Testis (tissue), 2 donors: ENCODE measurements at regions not wholly inside any gene's neighbourhood (a gene's known extent, or its start where the extent isn't known, plus 50 kb on each side); places are given as distances from the start of the nearest gene placed in this dataset.

ENCODE experiments used
- POLR2A ChIP-seq: fragments of 450-650 bp; IDR thresholded peaks from one replicate; pipeline ENCODE4 v1.6.1; 2017; ENCODE audit warnings: antibody characterized with exemption, mild to moderate bottlenecking, moderate library complexity
- TF ChIP-seq, protein P1 (sequence below), 3 experiments: fragments of 450-650 bp in 2 of 3; fragments of 200-600 bp in 1 of 3; sonication (generic) in 1 of 3; IDR thresholded peaks; one replicate each; pipeline ENCODE4 v1.5.1; 2016 to 2019; ENCODE audit warnings: antibody characterized with exemption in 3 of 3, mild to moderate bottlenecking in 2 of 3, moderate library complexity in 1 of 3

GRCh38 chr20:58000861-58001260 lies 227.6 kb downstream of the ANKRD60 start:
- TF ChIP-seq, protein P1, sequence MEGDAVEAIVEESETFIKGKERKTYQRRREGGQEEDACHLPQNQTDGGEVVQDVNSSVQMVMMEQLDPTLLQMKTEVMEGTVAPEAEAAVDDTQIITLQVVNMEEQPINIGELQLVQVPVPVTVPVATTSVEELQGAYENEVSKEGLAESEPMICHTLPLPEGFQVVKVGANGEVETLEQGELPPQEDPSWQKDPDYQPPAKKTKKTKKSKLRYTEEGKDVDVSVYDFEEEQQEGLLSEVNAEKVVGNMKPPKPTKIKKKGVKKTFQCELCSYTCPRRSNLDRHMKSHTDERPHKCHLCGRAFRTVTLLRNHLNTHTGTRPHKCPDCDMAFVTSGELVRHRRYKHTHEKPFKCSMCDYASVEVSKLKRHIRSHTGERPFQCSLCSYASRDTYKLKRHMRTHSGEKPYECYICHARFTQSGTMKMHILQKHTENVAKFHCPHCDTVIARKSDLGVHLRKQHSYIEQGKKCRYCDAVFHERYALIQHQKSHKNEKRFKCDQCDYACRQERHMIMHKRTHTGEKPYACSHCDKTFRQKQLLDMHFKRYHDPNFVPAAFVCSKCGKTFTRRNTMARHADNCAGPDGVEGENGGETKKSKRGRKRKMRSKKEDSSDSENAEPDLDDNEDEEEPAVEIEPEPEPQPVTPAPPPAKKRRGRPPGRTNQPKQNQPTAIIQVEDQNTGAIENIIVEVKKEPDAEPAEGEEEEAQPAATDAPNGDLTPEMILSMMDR (IDR thresholded peaks at IDR 0.05): no peak
- no peak for TF ChIP-seq POLR2A
